ENCODE measurements at regions not wholly inside any gene's neighbourhood (a gene's known extent, or its start where the extent isn't known, plus 50 kb on each side); places are given as distances from the start of the nearest gene placed in this dataset.

GRCh38 chr18:45166341-45166835, 448.9 kb upstream of the SLC14A2 start:
- ChIA-PET CTCF (no interaction called here), POLR2A (no interaction called here)
- Histone ChIP-seq H3K9ac (peak overlapping the region; percentile 55; the same call in 1 of the 2 replicates), H3K9me2 (no peaks in the 10 kb centered on the region), H3K4me3 (ENCODE audit: low read depth in 2 of 2, low read length in 1 of 2) (no peak overlapping the region), H3K79me2 (ENCODE audit: insufficient read depth) (no peaks in the 10 kb centered on the region), H2AFZ (ENCODE audit: low read depth) (peak overlapping the region; percentile 15; the same call in 1 of the 2 replicates), H3F3A (replicated peaks; ENCODE audit: insufficient read depth) (peaks cover 48% of the 10 kb centered on the region), H3K27me3 (ENCODE audit: insufficient read depth) (no peaks in the 10 kb centered on the region), H4K20me1 (ENCODE audit: insufficient read depth) (no peaks in the 10 kb centered on the region), H3K4me2 (peak overlapping the region; percentile 54), H3K27ac (ENCODE audit: low read depth in 2 of 2, low read length in 1 of 2) (peak overlapping the region; percentile 47 to 90; a peak in 3 of 4 replicates), H3K9me3 (no peaks in the 10 kb centered on the region), H3K36me3 (replicated peaks in 1 of 2; ENCODE audit: control insufficient read depth in 1 of 2, insufficient read depth in 2 of 2, low read length in 1 of 2) (no peaks in the 10 kb centered on the region), H3K4me1 (ENCODE audit: control insufficient read depth in 1 of 2, insufficient read depth in 2 of 2, low read depth in 1 of 2, low read length in 1 of 2) (peaks cover 0 to 51% of the 10 kb centered on the region in 2 experiments; a peak in 3 of 4 replicates)
- DNase-seq, result no peak
- WGBS (ENCODE audit: low lambda C conversion rate), result 20% methylated on average over 5 of the region's 5 CpGs
- TF ChIP-seq EZH2phosphoT487 (IDR thresholded peaks at IDR 0.05; ENCODE audit: borderline replicate concordance, low read depth) (no peak), REST (IDR thresholded peaks at IDR 0.05; ENCODE audit: low read depth, low read length) (no peak), POLR2AphosphoS5 (IDR thresholded peaks at IDR 0.05; ENCODE audit: low read depth, low read length) (peak; percentile 57; the same call in 1 of the 2 replicates), GABPA (IDR thresholded peaks at IDR 0.05; ENCODE audit: low read depth) (no peak), CTCF (IDR thresholded peaks at IDR 0.05) (no peak), SMC3 (IDR thresholded peaks at IDR 0.05; ENCODE audit: low read depth, low read length) (no peak), MXI1 (IDR thresholded peaks at IDR 0.05; ENCODE audit: low read depth, low read length) (no peak), FOXJ3 (CRISPR knock-in tag; IDR thresholded peaks at IDR 0.05) (no peak), RFX5 (IDR thresholded peaks at IDR 0.05; ENCODE audit: low read length) (no peak), RAD21 (IDR thresholded peaks at IDR 0.05; ENCODE audit: low read length) (no peak), GATA2 (CRISPR knock-in tag; IDR thresholded peaks at IDR 0.05) (no peak), RCOR1 (IDR thresholded peaks at IDR 0.05; ENCODE audit: low read length) (no peak), SIN3A (IDR thresholded peaks at IDR 0.05; ENCODE audit: borderline replicate concordance, low read depth, low read length) (no peak), TCF12 (IDR thresholded peaks at IDR 0.05) (peak; percentile 87), TEAD4 (IDR thresholded peaks at IDR 0.05; ENCODE audit: borderline replicate concordance, insufficient read depth) (peak; percentile 80; the same call in 1 of the 2 replicates), USF1 (IDR thresholded peaks at IDR 0.05; ENCODE audit: borderline replicate concordance, low read depth) (no peak), ZBTB33 (IDR thresholded peaks at IDR 0.05; ENCODE audit: borderline replicate concordance, low read depth) (no peak), RXRA (IDR thresholded peaks at IDR 0.05; ENCODE audit: borderline replicate concordance, low read depth) (peak; percentile 73; the same call in 1 of the 2 replicates), CHD2 (IDR thresholded peaks at IDR 0.05; ENCODE audit: low read length, partially characterized antibody) (no peak), MAX (IDR thresholded peaks at IDR 0.05; ENCODE audit: low read depth) (peak; percentile 71), NRF1 (IDR thresholded peaks at IDR 0.05; ENCODE audit: low read depth, low read length) (no peak), YY1 (IDR thresholded peaks at IDR 0.05; ENCODE audit: low read depth) (no peak), USF2 (IDR thresholded peaks at IDR 0.05; ENCODE audit: borderline replicate concordance, low read depth, low read length) (no peak), JUND (IDR thresholded peaks at IDR 0.05) (peak; percentile 75), EP300 (IDR thresholded peaks at IDR 0.05; ENCODE audit: borderline replicate concordance in 1 of 2, low read depth in 1 of 2, low read length in 1 of 2) (peak in 1 of 2 experiments; percentile 93; a peak in 2 of 4 replicates), MEF2A (IDR thresholded peaks at IDR 0.05; ENCODE audit: borderline replicate concordance, low read depth) (peak; percentile 89)

Measured in SK-N-SH (cell line).